RWPE1 (cell line): ENCODE measurements at regions not wholly inside any gene's neighbourhood (a gene's known extent, or its start where the extent isn't known, plus 50 kb on each side); places are given as distances from the start of the nearest gene placed in this dataset.

Experiments
- CTCF ChIA-PET: fragments of 350-600 bp; sonication (Branson Sonifier 250); formaldehyde crosslinking; extraction: SDS; loops from one replicate; lab custom pipeline; 2021; lab: Yijun Ruan, JAX
- POLR2A ChIA-PET: fragments of 400-600 bp; formaldehyde crosslinking; extraction: SDS; loops from one replicate; lab custom pipeline; 2020; ENCODE audit warnings: antibody characterized with exemption; ENCODE audit not compliant: low non-redundant PET; lab: Yijun Ruan, JAX
- DNase-seq: peaks from one replicate; pipeline ENCODE4 v3.0.0; 2012; ENCODE audit warnings: low spot score
- H3K27ac ChIP-seq: fragments of 450-650 bp; 2 replicates; pipeline ENCODE4 v1.5.1; 2017
- CTCF ChIP-seq: fragments of 450-650 bp; conservative IDR thresholded peaks from 2 replicates; pipeline ENCODE4 v1.5.1; 2017; ENCODE audit warnings: low read depth, mild to moderate bottlenecking

GRCh38 chr14:54325766-54326165, 71.0 kb upstream of the CDKN3 start:
- no peak for TF ChIP-seq CTCF
- no peak for DNase-seq
- H3K27ac ChIP-seq: no peak overlapping the region
- ChIA-PET CTCF (interaction anchor here (1.1 kb wide), 1 partner anchor 73 kb away, joined by 3 read pairs; no protein-coding TSS in a partner anchor), POLR2A (no interaction called here)

GRCh38 chr14:54329082-54329695, 67.6 kb upstream of the CDKN3 start:
- ChIA-PET POLR2A (no interaction called here), CTCF (interaction anchor here (0.6 to 1.6 kb wide), 18 partner anchors 8 to 1482 kb away, joined by 3 to 13 read pairs (median 3); no protein-coding TSS in a partner anchor)
- TF ChIP-seq CTCF: peak; percentile 76

GRCh38 chr14:54330876-54331275, 65.9 kb upstream of the CDKN3 start:
- no peak overlapping the region for H3K27ac ChIP-seq
- POLR2A ChIA-PET: no interaction called here
- DNase-seq: no peak
- no peak for TF ChIP-seq CTCF
- CTCF ChIA-PET: interaction anchor here (0.7 kb wide), 1 partner anchor 1464 kb away, joined by 3 read pairs; no protein-coding TSS in a partner anchor

More at GRCh38 chr14:54329082-54329695, 67.6 kb upstream of the CDKN3 start:
- H3K27ac ChIP-seq: no peak overlapping the region
- DNase-seq: peak; percentile 63

- no peak for DNase-seq
- no peak for TF ChIP-seq CTCF
- H3K27ac ChIP-seq: no peak overlapping the region
- POLR2A ChIA-PET: no interaction called here
- CTCF ChIA-PET: no interaction called here
Observed at GRCh38 chr14:54331516-54331915, 65.3 kb upstream of the CDKN3 start.

GRCh38 chr14:54332490-54332889, 64.3 kb upstream of the CDKN3 start:
- no peak overlapping the region for H3K27ac ChIP-seq
- DNase-seq: no peak
- ChIA-PET CTCF (no interaction called here), POLR2A (no interaction called here)
- no peak for TF ChIP-seq CTCF

- POLR2A ChIA-PET: no interaction called here
- TF ChIP-seq CTCF: no peak
- DNase-seq: no peak
- no peak overlapping the region for H3K27ac ChIP-seq
- CTCF ChIA-PET: no interaction called here
Observed at GRCh38 chr14:54333511-54333910, 63.3 kb upstream of the CDKN3 start.
